Cardiac muscle cell (in vitro differentiated cells and primary cell): ENCODE measurements at regions not wholly inside any gene's neighbourhood (a gene's known extent, or its start where the extent isn't known, plus 50 kb on each side); places are given as distances from the start of the nearest gene placed in this dataset.
"Not testable (repeated sequence)": the region's sequence is repeated elsewhere in the genome, so short reads cannot be mapped to it uniquely, and the experiment has no call there.

Source experiments
- DNase-seq, 2 donors: peaks; one replicate each; pipeline versions ENCODE4 v3.0.0 to v3.0.0-alpha.2; 2010 to 2017; ENCODE audit warnings: low read depth in 1 of 2, low spot score in 1 of 2
- H3K27ac ChIP-seq: fragments of 200-600 bp; sonication (generic); 2 replicates; pipeline ENCODE4 v1.5.1; 2016
- H3K27me3 ChIP-seq: fragments of 200-600 bp; sonication (generic); 2 replicates; pipeline ENCODE4 v1.6.0; 2016; ENCODE audit warnings: control low read depth
- H3K36me3 ChIP-seq: fragments of 200-600 bp; sonication (generic); 2 replicates; pipeline ENCODE4 v1.5.1; 2016; ENCODE audit warnings: control low read depth
- H3K4me1 ChIP-seq: fragments of 200-600 bp; sonication (generic); 2 replicates; pipeline ENCODE4 v1.8.1; 2017; ENCODE audit warnings: low read depth, mild to moderate bottlenecking, mixed run types
- H3K4me3 ChIP-seq: fragments of 200-600 bp; sonication (generic); 2 replicates; pipeline ENCODE4 v1.5.1; 2016; ENCODE audit warnings: mild to moderate bottlenecking
- H3K9me3 ChIP-seq: fragments of 200-600 bp; sonication (generic); 2 replicates; pipeline ENCODE4 v1.5.1; 2017; ENCODE audit warnings: low read depth, mild to moderate bottlenecking, control low read depth
- TF ChIP-seq, protein P1 (sequence below): IDR thresholded peaks from 2 replicates; pipeline ENCODE4 v1.5.1; 2012; ENCODE audit warnings: low read depth, mild to moderate bottlenecking, low read length

DNA sequence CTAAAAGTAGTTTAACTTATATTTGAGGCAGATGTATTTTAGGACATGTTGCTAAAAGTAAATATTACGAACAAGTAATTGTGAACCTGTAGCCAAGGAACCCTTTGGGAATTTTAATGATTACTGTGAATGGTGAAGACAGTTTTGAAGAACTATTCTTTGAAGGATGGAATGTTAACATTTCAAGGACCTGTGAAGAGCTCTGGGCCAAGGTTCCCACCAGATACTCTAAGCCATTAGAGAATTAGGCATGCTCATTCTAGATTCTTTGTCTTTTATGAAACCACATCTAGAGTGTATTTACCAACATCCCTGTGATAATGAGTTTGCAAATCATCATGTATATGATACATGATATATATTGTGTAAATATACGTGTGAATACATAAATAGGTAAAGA is 99.8 kb downstream of the SEPTIN7 start:
- DNase-seq, result peak in 1 of 2 donors; percentile 58
- Histone ChIP-seq H3K27ac (peak overlapping the region; percentile 96), H3K4me1 (peaks cover 16% of the 10 kb centered on the region), H3K27me3 (no peaks in the 10 kb centered on the region), H3K9me3 (no peaks in the 10 kb centered on the region), H3K4me3 (no peak overlapping the region), H3K36me3 (peaks cover 43% of the 10 kb centered on the region)
- TF ChIP-seq, protein P1, sequence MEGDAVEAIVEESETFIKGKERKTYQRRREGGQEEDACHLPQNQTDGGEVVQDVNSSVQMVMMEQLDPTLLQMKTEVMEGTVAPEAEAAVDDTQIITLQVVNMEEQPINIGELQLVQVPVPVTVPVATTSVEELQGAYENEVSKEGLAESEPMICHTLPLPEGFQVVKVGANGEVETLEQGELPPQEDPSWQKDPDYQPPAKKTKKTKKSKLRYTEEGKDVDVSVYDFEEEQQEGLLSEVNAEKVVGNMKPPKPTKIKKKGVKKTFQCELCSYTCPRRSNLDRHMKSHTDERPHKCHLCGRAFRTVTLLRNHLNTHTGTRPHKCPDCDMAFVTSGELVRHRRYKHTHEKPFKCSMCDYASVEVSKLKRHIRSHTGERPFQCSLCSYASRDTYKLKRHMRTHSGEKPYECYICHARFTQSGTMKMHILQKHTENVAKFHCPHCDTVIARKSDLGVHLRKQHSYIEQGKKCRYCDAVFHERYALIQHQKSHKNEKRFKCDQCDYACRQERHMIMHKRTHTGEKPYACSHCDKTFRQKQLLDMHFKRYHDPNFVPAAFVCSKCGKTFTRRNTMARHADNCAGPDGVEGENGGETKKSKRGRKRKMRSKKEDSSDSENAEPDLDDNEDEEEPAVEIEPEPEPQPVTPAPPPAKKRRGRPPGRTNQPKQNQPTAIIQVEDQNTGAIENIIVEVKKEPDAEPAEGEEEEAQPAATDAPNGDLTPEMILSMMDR, result no peak

DNA sequence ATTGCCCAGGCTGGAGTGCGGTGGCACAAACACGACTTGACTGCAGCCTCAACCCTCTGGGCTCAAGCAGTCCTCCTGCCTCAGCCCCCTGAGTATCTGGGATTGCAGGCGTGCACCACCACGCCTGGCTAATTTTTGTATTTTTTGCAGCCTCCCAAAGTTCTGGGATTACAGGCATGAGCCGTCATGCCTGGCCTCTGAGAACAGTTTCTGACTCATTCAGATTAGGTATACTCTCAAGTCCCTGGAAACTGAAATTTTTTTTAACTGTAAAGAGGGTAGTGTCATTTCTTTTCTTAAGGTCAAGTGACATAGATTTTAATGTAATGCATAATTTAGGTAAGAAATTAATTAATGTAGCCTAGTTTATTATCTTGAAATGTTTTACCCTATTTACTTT is 104.7 kb downstream of the SEPTIN7 start:
- Histone ChIP-seq H3K36me3 (peaks cover 22% of the 10 kb centered on the region), H3K9me3 (no peaks in the 10 kb centered on the region), H3K27ac (no peak overlapping the region), H3K4me1 (peaks cover 17% of the 10 kb centered on the region), H3K4me3 (no peak overlapping the region), H3K27me3 (no peaks in the 10 kb centered on the region)
- DNase-seq, result peak in 1 of 2 donors; percentile 19
- TF ChIP-seq, protein P1, result no peak

DNA sequence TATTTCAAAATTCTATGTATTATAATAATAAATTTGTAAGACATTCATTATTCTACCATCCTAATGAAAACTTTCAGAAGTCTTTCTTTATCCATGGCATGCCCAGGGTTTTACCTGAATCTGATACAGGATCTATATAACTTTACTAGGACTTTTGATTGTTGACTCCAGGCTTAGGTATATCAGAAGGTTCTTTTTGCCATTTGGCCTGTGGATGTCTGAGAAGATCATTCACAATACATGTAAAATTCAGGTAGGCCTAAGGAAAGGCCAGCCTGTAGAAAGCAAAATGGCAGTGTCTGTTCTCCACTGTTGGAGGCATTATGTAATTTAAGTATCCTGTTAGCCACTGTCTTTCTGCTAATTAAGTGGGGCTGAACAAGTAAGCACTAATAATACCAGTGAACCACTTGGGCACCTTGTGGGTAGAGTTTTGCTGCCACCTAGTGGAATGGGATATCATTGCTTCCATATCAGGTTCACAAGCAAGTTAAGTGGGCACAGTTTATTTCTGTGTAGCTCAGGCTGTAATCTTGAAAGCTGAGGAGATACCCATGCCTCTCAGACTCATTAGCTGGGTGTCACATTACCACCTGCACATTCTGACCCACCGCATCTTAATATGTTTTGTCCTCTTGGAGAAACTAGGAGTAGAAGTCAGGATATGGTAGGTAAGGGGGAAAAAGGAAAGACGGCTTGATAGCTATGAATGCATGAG is 105.5 kb downstream of the SEPTIN7 start:
- H3K36me3 ChIP-seq, result peaks cover 22% of the 10 kb centered on the region
- TF ChIP-seq, protein P1, result peak; percentile 80
- H3K9me3 ChIP-seq, result no peaks in the 10 kb centered on the region
- H3K4me1 ChIP-seq, result peaks cover 9% of the 10 kb centered on the region
- peak; percentile 86 to 89 for DNase-seq
- peak overlapping the region; percentile 60 for H3K27ac ChIP-seq
- H3K27me3 ChIP-seq, result no peaks in the 10 kb centered on the region
- H3K4me3 ChIP-seq, result no peak overlapping the region

DNA sequence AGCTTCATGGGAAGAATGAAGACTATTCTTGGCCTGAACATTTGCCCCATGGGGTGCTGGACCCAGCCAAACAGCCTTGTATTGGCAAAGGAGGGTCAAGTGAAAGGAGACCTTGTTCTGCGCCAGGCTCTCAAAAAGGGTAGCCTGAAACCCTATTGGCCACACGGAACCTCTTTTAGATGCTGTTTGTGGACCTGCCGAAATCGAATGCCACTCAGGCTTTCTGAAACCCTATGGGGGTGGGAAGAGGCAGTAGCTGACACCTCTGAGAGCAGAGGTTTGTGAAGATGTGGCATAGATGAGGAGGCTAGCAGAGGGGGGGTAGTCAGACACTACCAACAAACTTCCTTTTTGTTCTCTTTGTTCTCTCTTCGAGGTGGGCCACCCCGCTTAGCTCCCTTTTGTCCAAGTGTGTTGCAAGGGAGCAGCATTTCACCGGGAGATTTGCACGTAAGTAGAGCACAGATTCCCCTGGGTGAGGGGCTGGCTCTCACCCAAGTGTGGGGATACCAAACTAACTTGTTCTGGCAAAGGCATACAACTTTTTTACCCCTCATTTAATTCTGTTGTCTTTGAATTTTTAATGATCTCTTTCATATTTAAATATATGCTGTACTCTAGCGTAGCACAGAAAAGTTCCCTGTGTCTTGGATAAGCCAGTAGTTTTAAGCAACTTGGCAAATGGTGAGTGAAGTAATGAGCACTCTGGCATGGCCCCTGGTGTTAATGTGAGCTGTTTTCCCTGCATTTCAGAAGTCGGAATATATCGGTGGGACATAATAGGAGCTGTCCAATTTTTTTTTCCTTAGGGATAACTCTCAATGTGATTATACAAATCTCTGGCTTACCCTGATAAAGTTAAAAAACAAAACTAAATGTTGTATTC is 107.7 kb downstream of the SEPTIN7 start:
- no peak overlapping the region for H3K4me3 ChIP-seq
- peaks cover 14% of the 10 kb centered on the region for H3K36me3 ChIP-seq
- TF ChIP-seq, protein P1, result no peak
- no peaks in the 10 kb centered on the region for H3K27me3 ChIP-seq
- H3K4me1 ChIP-seq, result peaks cover 4% of the 10 kb centered on the region
- H3K9me3 ChIP-seq, result no peaks in the 10 kb centered on the region
- DNase-seq, result peak in 1 of 2 donors; percentile 37
- no peak overlapping the region for H3K27ac ChIP-seq

DNA sequence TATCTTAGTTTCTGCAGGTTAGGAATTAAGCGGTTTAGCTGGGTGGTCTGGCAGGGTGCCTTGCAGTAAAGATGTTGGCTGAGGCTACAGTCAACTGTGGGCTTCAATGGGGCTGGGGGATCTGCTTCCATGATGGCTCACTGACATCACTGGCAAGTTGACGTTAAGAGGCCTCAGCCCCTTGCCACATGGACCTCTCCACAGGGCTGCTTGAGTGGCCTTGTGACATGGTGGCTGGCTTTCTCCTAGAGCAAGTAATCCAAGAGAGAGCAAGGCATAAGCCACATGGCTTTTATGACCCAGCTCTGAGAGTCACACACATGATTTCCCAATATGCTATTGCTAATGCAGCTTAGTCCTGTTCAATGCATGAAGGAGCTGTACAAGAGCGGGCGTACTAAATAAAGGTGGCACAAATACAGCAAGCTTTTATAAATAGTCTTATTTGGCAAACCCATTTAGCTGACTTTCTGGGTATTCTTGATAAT is 109.1 kb downstream of the SEPTIN7 start:
- H3K4me3 ChIP-seq, result no peak overlapping the region
- H3K4me1 ChIP-seq, result peaks cover 4% of the 10 kb centered on the region
- H3K27me3 ChIP-seq, result no peaks in the 10 kb centered on the region
- no peak for DNase-seq
- H3K36me3 ChIP-seq, result peaks cover 2% of the 10 kb centered on the region
- TF ChIP-seq, protein P1, result no peak
- H3K9me3 ChIP-seq, result no peaks in the 10 kb centered on the region
- H3K27ac ChIP-seq, result no peak overlapping the region

DNA sequence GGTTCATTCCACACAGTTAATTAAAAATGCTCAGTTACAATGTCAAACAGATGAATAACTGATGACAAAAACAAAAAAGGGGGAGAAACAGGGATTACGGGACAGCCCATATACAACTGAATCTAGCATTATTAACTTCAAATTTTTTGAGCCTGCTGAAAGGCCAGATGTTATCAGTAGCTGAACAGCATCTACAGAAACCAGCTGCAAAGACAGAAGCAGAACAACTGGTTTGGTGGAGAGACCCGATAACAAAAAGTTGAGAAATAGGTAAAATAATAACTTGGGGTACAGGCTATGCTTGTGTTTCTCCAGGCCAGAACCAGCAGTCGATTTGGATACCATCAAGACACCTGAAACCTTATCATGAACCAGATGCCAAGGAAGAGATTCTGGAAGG is 109.8 kb downstream of the SEPTIN7 start:
- H3K4me3 ChIP-seq, DNase-seq, H3K36me3 ChIP-seq, H3K27ac ChIP-seq, H3K4me1 ChIP-seq, H3K9me3 ChIP-seq, H3K27me3 ChIP-seq: not testable (repeated sequence)

DNA sequence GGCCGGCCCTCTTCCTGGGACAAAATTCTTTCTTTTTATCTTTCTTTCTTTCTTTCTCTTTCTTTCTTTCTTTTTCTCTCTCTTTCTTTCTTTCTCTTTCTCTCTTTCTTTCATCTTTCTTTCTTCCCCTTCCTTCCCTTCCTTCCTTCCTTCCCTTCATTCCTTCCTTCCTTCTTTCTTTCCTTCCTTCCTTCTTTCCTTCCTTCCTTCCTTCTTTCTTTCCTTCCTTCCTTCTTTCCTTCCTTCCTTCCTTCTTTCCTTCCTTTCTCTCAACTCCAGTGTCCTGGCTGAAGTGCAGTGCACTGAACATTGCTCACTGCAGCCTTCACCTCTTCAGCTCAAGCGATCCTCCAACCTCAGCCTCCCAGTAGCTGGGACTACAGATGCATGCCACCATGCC is 112.5 kb downstream of the SEPTIN7 start:
- H3K4me3 ChIP-seq, H3K27me3 ChIP-seq, H3K36me3 ChIP-seq, H3K27ac ChIP-seq, H3K9me3 ChIP-seq, H3K4me1 ChIP-seq, DNase-seq: not testable (repeated sequence)

DNA sequence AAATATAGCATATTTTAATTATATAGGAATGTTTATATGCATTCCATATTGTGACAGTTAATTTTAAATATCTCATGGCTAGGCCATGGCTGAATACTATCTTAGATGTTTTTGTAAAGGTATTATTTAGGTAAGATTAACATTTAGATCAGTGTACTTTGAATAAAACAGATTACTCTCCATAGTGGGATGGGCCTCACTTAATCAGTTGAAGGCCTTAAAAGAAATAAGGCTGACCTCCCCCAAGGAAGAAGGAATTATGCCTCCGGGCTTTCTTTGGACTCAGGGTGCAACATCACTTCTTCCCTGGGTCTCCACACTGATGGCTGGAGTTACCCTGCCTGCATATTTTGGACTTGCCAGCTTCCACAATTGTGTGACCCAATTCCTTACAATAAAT is 113.4 kb downstream of the SEPTIN7 start:
- not testable (repeated sequence) for DNase-seq, H3K4me3 ChIP-seq, H3K9me3 ChIP-seq, H3K27me3 ChIP-seq, H3K36me3 ChIP-seq, H3K27ac ChIP-seq, H3K4me1 ChIP-seq
